Inflammatory macrophage treated with lipopolysaccharide for 1 hour (primary cell): ENCODE measurements at regions not wholly inside any gene's neighbourhood (a gene's known extent, or its start where the extent isn't known, plus 50 kb on each side); places are given as distances from the start of the nearest gene placed in this dataset.

Experiments
- DNase-seq, 2 donors: peaks; one replicate each; pipeline ENCODE4 v3.0.0-alpha.2; 2020 to 2022

GRCh38 chr5:124663101-124663506 lies 83.3 kb downstream of the ZNF608 start:
- DNase-seq, result no peak

GRCh38 chr5:124662181-124662781 lies 84.2 kb downstream of the ZNF608 start:
- DNase-seq, result no peak

GRCh38 chr5:124661317-124662141 lies 84.9 kb downstream of the ZNF608 start:
- DNase-seq, result no peak

- no peak for DNase-seq
These were observed 86.0 kb downstream of the ZNF608 start for GRCh38 chr5:124660229-124661093.

GRCh38 chr5:124659798-124660197 lies 86.6 kb downstream of the ZNF608 start:
- DNase-seq, result no peak

GRCh38 chr5:124658867-124659557 lies 87.4 kb downstream of the ZNF608 start:
- DNase-seq, result peak; percentile 60 to 64

- DNase-seq, result no peak
These were observed 90.4 kb downstream of the ZNF608 start for GRCh38 chr5:124655921-124656511.

- DNase-seq, result no peak
These were observed 91.1 kb downstream of the ZNF608 start for GRCh38 chr5:124655251-124655917.

GRCh38 chr5:124654418-124654817 lies 92.0 kb downstream of the ZNF608 start:
- no peak for DNase-seq

- DNase-seq, result no peak
These were observed 92.8 kb downstream of the ZNF608 start for GRCh38 chr5:124653666-124654065.

GRCh38 chr5:124652892-124653441 lies 93.5 kb downstream of the ZNF608 start:
- DNase-seq, result no peak

GRCh38 chr5:124652514-124652819 lies 94.0 kb downstream of the ZNF608 start:
- no peak for DNase-seq

- peak; percentile 8 to 31 for DNase-seq
These were observed 94.6 kb downstream of the ZNF608 start for GRCh38 chr5:124651663-124652513.

- no peak for DNase-seq
These were observed 95.3 kb downstream of the ZNF608 start for GRCh38 chr5:124650951-124651662.

GRCh38 chr5:124650147-124650561 lies 96.3 kb downstream of the ZNF608 start:
- DNase-seq, result peak in 1 of 2 donors; percentile 17

- peak; percentile 89 to 90 for DNase-seq
These were observed 96.8 kb downstream of the ZNF608 start for GRCh38 chr5:124649491-124650146.

GRCh38 chr5:124648902-124649467 lies 97.5 kb downstream of the ZNF608 start:
- DNase-seq, result no peak

- no peak for DNase-seq
These were observed 99.1 kb downstream of the ZNF608 start for GRCh38 chr5:124647352-124647751.

GRCh38 chr5:124645396-124645795 lies 101.0 kb downstream of the ZNF608 start:
- DNase-seq, result no peak
